HG02798 (cell line): ENCODE measurements at regions not wholly inside any gene's neighbourhood (a gene's known extent, or its start where the extent isn't known, plus 50 kb on each side); places are given as distances from the start of the nearest gene placed in this dataset.
"Not testable (repeated sequence)": the region's sequence is repeated elsewhere in the genome, so short reads cannot be mapped to it uniquely, and the experiment has no call there.

Experiments used
- ATAC-seq: cut with Tn5 transposase; IDR thresholded peaks from one replicate; pipeline ENCODE4 v1.9.1; 2021; ENCODE audit warnings: mild to moderate bottlenecking; ENCODE audit not compliant: unreplicated experiment, poor library complexity

DNA sequence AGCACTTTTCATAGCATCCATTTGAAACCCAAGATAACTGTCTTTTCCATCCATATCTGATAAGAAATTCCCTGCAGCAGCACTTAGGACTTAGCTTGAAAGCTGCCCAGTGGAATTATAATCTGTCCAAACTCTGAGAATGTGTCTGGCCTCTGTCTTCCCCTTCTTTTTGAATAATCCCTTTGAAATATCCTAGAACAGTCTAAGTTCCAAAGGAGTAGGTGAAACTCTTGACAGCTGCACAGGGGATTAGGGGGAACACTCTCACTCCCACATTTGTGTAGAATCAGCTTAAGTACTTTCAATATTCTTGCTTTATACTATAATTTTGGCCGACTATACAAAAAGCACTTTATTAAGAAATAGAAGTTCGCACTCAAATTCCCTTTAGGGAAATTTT is 157.7 kb downstream of the PAPSS1 start:
- no peak for ATAC-seq

GRCh38 chr4:107561481-107561880 is 158.6 kb downstream of the PAPSS1 start:
- ATAC-seq: no peak

DNA sequence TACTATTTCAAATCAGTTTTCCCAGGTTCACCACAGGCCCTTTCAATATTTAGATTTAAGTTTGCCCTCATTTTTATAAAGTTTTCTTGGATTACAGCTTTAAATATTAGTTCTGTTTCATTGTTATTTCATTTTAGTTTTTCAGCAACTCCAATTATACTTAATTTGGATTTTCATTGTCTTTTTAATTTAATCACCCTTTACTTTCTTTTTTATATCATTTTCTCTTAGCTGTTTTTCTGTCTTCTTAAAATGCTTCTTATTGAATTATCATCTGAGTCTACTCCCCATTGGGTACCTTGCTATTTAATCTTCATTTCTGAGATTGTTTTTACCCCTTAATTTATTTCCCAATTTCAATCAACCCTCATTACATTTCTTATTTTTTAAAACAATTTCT is 160.4 kb downstream of the PAPSS1 start:
- no peak for ATAC-seq

GRCh38 chr4:107552306-107552705 is 167.7 kb downstream of the PAPSS1 start:
- no peak for ATAC-seq

DNA sequence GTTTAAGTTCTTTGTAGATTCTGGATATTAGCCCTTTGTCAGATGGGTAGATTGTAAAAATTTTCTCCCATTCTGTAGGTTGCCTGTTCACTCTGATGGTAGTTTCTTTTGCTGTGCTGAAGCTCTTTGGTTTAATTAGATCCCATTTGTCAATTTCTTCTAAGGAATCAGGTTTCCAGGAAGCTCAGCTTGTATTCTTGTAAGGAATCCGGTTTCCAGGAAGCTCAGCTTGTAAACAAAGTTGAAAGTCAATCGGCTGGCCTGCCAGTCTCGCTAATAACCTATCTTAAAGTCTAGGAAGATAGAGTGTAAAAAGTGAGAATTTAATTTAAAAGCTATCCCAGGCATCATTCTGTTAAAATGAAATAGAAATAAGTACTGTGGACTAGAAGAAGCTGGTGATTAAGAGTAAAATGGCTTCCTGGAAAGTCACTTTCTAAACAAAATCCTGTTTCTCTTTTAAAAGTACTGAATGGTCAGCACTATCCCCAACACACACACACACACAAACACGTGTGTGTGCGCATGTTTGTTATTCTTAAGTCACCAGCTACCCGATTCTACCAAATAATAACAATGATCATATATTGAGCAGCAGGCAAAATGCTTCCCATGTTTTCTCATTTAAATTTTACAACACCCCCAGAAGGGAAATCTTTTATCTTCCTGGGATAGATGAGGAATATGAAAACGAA is 171.7 kb downstream of the PAPSS1 start:
- no peak for ATAC-seq

DNA sequence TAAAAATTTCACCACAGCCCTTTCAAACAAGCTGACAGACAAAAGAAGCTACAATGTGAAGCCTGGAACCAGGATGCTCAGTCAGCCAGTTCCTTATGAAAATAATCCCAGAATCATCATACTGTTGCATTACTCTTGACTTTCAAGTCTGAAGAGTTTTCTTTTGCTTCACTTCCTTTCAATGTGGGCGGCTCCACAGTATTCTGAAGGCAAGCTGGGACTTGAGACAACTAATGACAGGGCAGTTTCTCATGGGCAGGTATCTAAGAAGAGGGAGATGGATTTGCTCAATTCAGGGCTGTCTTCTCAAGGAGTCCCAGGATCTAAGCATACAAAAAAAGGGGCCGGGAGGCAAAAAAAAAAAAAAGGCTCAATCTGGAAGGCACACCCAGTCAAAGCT is 173.4 kb downstream of the PAPSS1 start:
- no peak for ATAC-seq

GRCh38 chr4:107541511-107541910 is 178.5 kb downstream of the PAPSS1 start:
- ATAC-seq: no peak

DNA sequence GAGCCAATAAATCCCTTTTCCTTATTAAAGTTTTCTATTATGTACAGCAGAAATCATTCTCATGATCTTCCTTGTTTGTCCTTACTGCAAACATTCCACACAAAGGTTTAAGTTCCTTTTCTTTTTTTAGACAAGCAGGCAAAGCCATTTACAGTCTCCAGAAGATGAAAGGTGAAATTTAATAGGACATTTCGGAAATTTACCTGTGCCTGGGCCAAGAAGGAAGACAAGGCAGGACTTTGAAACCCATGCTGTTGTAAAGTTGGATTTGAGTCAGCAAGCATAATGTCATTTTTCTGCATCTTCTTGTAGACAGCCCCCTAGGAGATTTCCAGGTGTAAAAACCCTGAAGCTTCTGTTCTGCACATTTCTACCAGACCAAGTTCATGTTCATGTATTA is 188.1 kb downstream of the PAPSS1 start:
- no peak for ATAC-seq

GRCh38 chr4:107520368-107520767 is 199.7 kb downstream of the PAPSS1 start:
- no peak for ATAC-seq

GRCh38 chr4:107519053-107519452 is 201.0 kb downstream of the PAPSS1 start:
- ATAC-seq: no peak

GRCh38 chr4:107518076-107518475 is 202.0 kb downstream of the PAPSS1 start:
- ATAC-seq: no peak

DNA sequence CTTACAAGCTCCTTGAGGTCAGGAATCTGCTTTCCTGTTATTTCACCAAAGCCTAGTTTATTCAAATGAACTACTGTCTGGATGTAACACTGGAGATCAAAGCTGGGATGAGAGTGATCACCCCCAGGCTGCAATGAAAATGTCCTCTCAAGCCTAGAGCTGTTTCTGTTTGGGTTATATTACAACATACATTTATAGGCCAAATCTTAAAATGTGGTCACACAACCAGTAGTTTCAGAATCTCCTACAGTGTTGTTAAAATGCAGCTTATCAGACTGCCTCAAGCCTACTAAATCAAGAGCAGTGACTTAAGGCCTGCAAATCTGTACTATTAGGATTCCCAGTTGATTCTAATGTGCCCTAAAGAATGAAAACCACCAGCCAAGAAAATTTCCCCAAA is 207.5 kb downstream of the PAPSS1 start:
- ATAC-seq: no peak

DNA sequence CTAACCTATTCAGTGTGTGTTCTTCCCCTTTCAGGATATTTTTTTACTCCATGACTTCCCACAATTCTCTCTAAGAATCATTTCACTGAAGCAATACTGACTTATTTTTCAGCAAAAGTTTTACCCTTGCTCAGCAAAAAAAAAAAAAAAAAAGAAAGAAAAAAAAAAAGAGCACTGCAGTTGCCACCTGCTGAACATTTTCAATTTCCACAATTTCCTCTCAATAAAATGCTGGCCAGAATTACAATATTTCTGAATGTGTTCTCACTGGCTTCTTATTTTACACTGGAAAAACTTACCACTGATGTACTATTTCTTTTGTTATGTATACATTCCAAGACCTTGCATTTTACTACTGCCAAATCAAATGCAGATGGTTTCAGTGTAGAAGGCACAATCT is 210.4 kb downstream of the PAPSS1 start:
- no peak for ATAC-seq

- no peak for ATAC-seq
Measured at GRCh38 chr4:107500551-107500950, 219.5 kb downstream of the PAPSS1 start.

DNA sequence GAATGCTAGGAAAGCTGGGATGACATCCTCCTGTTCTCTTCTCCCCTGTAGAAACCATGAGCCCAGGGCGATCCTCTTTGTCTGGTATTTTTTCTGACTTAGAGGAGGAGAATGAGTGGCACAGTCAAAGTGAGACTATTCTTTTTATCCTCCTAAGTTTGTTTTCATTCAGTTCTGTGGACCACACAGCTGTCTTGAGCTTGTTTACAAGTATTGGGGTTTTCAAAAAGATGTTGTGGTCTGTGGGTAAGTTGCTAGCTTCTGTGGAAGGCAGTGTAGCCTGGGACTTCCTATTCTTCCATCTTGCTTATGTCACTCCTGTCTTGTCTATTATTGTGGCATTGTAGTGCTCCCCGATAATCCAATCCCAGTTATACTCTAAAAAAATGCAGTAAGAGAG is 223.0 kb downstream of the PAPSS1 start:
- ATAC-seq: peak; percentile 55

DNA sequence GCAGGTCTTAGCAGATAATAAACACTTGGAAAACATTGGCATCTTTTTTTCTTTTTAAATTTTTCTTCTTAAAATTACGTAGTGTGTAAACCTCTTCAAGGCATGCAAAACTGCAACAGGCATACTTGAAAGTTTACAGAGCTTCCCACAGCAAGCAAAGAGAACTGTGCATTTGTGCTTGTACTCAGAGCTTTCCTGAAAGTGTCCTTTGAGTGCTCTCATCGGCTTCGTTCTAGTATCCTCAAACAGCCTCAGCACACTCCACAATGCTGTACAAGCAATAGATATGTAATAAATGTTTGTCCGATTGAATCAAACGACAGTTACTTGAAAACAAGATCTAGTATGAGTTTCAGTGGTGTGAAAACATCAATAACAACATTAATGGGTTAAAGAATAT is 227.5 kb downstream of the PAPSS1 start:
- ATAC-seq: no peak

GRCh38 chr4:107490116-107490515 is 229.9 kb downstream of the PAPSS1 start:
- no peak for ATAC-seq

DNA sequence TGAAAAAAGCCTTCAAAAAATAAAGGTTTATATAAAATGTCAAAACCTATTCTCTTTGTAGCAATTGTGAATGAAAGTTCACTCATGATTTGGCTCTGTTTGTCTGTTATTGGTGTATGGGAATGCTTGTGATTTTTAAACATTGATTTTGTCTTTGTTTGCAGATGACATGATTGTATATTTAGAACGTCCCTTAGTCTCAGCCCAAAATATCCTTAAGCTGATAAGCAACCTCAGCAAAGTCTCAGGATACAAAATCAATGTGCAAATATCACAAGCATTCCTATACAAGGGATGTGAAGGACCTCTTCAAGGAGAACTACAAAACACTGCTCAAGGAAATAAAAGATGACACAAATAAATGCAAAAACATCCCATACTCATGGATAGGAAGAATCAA is 236.4 kb downstream of the PAPSS1 start:
- not testable (repeated sequence) for ATAC-seq

- no peak for ATAC-seq
Measured at GRCh38 chr4:107482546-107482945, 237.5 kb downstream of the PAPSS1 start.

DNA sequence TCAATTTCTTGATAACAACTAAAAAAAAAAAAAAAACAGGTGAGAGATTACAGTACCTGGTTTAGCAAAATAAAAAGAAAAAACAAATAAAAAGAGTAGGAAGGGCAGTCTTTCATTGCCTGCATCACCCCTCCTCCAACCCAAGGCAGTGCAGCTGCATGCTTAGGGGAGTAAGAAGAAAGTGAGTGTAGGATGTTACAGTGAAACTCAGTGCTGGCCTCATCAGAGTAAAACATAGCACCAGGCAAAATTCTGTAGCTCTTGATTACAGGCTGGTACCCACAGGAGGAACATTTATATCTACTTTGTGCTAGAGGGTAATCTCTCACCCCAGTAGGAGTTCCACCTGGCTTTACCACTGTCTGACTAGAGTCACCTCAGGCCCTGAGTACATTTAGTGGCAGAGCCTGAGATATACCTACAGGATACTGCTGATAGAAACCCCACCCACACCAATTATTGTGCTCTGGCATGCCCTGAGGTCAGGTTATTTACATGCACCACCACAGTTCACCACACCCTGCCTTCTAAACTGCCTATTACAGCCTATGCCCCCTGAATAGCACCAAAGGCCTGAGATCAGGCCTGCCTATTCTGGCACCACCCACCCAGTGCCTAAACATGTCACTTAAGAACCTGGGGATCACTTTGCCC is 241.6 kb downstream of the PAPSS1 start:
- ATAC-seq: no peak

GRCh38 chr4:107473126-107473525 is 246.9 kb downstream of the PAPSS1 start:
- no peak for ATAC-seq

- ATAC-seq: no peak
Measured at GRCh38 chr4:107472265-107472948, 247.6 kb downstream of the PAPSS1 start.
